IMR-90 (cell line): ENCODE measurements at regions not wholly inside any gene's neighbourhood (a gene's known extent, or its start where the extent isn't known, plus 50 kb on each side); places are given as distances from the start of the nearest gene placed in this dataset.

Experiments used
- CTCF ChIP-seq: conservative IDR thresholded peaks from 2 replicates; pipeline ENCODE4 v1.5.1; 2012; ENCODE audit warnings: mild to moderate bottlenecking, low read depth, low read length, improper control_type of control experiment
- MAFK ChIP-seq: IDR thresholded peaks from 2 replicates; pipeline ENCODE4 v1.6.1; 2012; ENCODE audit warnings: low read depth, low read length, improper control_type of control experiment
- MAZ ChIP-seq: IDR thresholded peaks from 2 replicates; pipeline ENCODE4 v1.6.1; 2012; ENCODE audit warnings: low read depth, mild to moderate bottlenecking, low read length, improper control_type of control experiment, moderate library complexity, borderline replicate concordance
- POLR2A ChIP-seq: IDR thresholded peaks from 2 replicates; pipeline ENCODE4 v1.6.1; 2012; ENCODE audit warnings: mild to moderate bottlenecking, low read depth, low read length
- RAD21 ChIP-seq: IDR thresholded peaks from 2 replicates; pipeline ENCODE4 v1.6.1; 2012; ENCODE audit warnings: low read length, improper control_type of control experiment
- RCOR1 ChIP-seq: IDR thresholded peaks from 2 replicates; pipeline ENCODE4 v1.6.1; 2012; ENCODE audit warnings: mild to moderate bottlenecking, low read length, improper control_type of control experiment; ENCODE audit not compliant: insufficient replicate concordance
- SMC3 ChIP-seq: fragments of 150-350 bp; IDR thresholded peaks from 2 replicates; pipeline ENCODE4 v1.6.1; 2016; ENCODE audit warnings: low read depth, mild to moderate bottlenecking, antibody characterized with exemption, low read length, moderate library complexity
- USF2 ChIP-seq: fragments of 150-350 bp; IDR thresholded peaks from 2 replicates; pipeline ENCODE4 v1.6.1; 2017; ENCODE audit warnings: mild to moderate bottlenecking, antibody characterized with exemption, low read length, low read depth

GRCh38 chr14:89551432-89551831 is 134.4 kb upstream of the FOXN3 start:
- no peak for TF ChIP-seq CTCF
- no peak for TF ChIP-seq USF2
- TF ChIP-seq RAD21, result no peak
- TF ChIP-seq RCOR1, result no peak
- no peak for TF ChIP-seq MAFK
- no peak for TF ChIP-seq POLR2A
- no peak for TF ChIP-seq MAZ
- TF ChIP-seq SMC3, result no peak
